ENCODE measurements at regions not wholly inside any gene's neighbourhood (a gene's known extent, or its start where the extent isn't known, plus 50 kb on each side); places are given as distances from the start of the nearest gene placed in this dataset.
A peak's percentile ranks its signal among the peaks of the same experiment; 100 is the strongest.

- DNase-seq (ENCODE audit: low read depth) = no peak
Measured at GRCh38 chr6:139676718-139677117, 302.3 kb upstream of the CITED2 start.

GRCh38 chr6:139666284-139666683 is 291.8 kb upstream of the CITED2 start:
- DNase-seq (ENCODE audit: low read depth) = no peak

GRCh38 chr6:139663996-139664395 is 289.5 kb upstream of the CITED2 start:
- DNase-seq (ENCODE audit: low read depth) = no peak

GRCh38 chr6:139659711-139660110 is 285.3 kb upstream of the CITED2 start:
- DNase-seq (ENCODE audit: low read depth) = no peak

GRCh38 chr6:139659196-139659595 is 284.7 kb upstream of the CITED2 start:
- DNase-seq (ENCODE audit: low read depth) = no peak

DNA sequence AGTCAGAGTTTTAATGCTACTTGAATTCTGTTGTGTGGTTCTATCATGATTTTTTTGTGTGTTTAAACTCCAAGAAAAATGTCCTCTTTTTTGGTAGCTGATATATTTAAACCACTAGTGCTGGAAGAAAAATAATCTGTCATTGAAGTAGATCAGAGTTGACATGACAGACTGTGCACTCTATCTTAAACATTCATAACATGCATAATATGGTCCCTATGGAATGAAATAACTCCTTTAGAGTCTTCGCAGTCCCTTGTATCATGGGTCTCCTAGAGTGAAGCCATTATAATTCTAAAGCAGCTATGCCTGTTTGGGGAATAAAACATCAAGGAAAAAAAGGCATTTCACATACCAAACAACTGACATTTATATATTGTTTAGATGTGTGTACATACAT is 282.7 kb upstream of the CITED2 start:
- DNase-seq (ENCODE audit: low read depth) = no peak

GRCh38 chr6:139655783-139656705 is 281.6 kb upstream of the CITED2 start:
- no peak for DNase-seq (ENCODE audit: low read depth)

DNA sequence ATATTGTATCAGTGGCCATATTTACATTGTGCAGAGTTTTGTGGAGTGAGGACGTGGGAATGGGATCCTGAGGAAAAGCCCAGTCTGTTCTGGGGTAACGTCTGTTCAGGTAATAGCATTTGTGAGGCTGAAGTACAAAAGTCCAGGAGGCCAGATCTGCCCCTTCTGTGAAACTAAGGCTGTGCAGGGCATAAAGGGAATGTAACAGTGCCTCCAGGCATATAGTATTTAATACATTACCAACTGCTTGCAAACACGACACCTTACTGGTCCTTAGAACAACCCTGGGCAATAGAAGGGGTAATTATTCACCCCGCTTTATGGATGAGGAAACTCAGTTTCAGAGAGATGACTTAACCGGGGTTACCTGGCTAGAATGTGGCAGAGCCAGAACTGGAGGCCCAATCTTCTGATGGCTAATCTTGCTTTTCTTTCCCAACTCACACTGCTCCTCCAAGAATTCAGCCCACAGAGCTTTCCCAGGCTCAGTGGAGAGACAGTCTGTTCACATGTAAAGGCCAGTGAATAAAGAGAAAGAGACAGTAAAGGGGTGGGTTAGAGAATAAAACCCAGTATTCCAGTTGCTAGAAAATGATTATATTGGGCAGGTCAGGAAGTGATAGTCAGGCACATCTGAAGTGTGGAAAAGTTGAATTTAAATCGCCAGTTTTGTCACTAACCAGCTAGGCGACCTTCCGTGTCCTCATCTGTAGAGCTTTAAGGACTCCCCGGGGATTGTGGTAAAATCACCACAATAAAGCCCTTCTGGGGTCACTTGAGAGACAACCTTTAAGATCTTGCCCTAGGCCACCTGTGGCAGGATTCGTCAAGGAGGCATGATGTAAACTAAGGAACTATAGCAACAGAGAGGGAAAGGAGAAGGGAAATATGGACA is 280.7 kb upstream of the CITED2 start:
- no peak for DNase-seq (ENCODE audit: low read depth)

DNA sequence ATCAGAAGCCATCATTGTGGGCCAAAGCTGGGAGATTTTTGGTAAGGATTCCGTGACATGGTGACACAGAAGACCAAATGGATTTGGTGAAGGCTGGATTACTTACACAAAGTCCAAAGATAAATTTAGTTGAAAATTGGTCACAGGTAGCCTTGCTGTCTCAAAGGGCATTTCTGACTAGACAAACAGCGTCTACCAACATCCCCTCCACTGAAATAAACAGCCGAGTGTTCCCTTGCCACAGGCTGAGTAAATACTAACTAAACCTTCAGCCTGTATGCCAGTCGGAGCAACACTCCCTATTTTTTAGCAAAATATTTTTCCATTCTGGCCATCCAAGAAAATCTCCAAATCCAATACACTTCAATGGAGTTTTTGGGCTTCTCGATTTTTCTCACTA is 279.9 kb upstream of the CITED2 start:
- no peak for DNase-seq (ENCODE audit: low read depth)

DNA sequence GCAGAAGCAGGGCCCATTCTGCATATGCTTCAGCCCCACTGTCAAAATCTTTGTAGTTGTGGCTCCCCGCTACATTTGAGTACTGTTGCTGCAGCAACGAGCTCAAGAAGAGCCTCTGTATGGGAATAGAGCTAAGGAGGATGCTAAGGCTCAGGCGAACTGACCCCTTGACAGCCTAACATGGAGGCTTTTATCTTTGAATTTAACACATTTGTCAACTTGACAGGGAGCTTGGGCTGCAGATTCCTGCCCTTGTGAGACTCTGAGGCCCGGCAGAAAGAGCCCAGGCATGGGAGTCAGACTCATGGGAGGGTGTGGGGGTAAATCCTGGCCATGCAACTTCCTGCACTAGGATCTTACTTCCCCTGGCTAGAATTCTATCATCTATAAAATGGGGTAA is 278.7 kb upstream of the CITED2 start:
- no peak for DNase-seq (ENCODE audit: low read depth)

GRCh38 chr6:139650941-139651340 is 276.5 kb upstream of the CITED2 start:
- DNase-seq (ENCODE audit: low read depth) = no peak

- DNase-seq (ENCODE audit: low read depth) = no peak
Measured at GRCh38 chr6:139649732-139650131, 275.3 kb upstream of the CITED2 start.

- DNase-seq (ENCODE audit: low read depth) = no peak
Measured at GRCh38 chr6:139649128-139649527, 274.7 kb upstream of the CITED2 start.

- no peak for DNase-seq (ENCODE audit: low read depth)
Measured at GRCh38 chr6:139648430-139649000, 274.1 kb upstream of the CITED2 start.

DNA sequence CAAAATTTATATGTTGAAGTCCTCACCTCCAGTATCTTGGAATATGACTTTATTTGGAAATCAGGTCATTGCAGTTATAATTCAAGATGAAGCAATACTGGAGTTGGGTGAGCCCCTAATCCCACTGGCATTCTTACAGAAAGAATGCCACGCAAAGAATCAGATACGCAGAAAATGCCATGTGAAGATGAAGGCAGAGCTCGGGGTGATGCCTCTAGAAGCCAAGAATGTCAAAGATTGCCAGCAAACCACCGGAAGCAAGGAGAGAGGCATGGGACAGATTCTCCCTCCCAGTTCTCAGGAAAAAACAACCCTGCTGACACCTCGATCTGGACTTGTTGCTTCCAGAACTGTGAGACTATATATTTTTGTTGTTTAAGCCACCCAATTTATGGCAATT is 273.4 kb upstream of the CITED2 start:
- no peak for DNase-seq (ENCODE audit: low read depth)

- peak; percentile 41 for DNase-seq (ENCODE audit: low read depth)
Measured at GRCh38 chr6:139647016-139647415, 272.6 kb upstream of the CITED2 start.

DNA sequence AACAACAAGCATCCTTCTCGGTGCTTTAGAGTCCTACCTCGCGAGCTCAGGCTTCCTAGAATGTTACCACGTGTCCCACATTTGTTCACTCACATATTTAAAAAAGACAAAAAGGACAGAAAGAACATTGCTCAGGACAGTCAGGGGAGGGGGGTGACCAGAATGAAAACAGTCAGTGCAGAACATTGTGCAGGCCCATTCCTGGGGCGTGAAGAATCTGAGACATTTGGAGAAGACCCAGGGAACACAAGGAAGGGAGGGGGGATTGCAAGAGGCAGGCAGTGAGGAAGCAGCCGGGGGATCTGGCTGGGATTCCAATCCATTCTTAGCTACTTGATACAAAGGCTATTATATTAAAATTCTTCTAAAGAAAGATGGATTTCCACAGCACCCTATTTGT is 270.4 kb upstream of the CITED2 start:
- DNase-seq (ENCODE audit: low read depth) = peak; percentile 37

DNA sequence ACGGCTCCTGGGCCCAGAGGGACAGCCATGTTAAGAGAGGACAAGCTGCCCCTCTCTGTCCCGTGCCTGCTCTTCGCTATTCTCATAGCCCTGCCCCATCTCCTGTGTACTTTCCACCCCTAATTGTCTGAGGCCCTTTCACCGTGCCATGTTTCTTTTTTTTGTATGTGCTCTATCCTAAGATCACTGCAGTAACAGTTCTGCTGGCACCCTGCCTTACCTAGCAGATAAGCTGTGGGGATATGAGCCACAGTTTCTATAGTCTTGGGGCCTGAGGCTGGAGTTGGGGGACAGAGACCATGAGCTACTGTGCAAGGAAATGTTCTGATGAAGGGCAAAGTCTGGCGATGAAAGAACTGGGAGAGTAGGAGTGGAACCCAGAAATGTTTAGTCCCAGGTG is 269.5 kb upstream of the CITED2 start:
- DNase-seq (ENCODE audit: low read depth) = no peak

- DNase-seq (ENCODE audit: low read depth) = no peak
Measured at GRCh38 chr6:139642346-139642745, 267.9 kb upstream of the CITED2 start.

DNA sequence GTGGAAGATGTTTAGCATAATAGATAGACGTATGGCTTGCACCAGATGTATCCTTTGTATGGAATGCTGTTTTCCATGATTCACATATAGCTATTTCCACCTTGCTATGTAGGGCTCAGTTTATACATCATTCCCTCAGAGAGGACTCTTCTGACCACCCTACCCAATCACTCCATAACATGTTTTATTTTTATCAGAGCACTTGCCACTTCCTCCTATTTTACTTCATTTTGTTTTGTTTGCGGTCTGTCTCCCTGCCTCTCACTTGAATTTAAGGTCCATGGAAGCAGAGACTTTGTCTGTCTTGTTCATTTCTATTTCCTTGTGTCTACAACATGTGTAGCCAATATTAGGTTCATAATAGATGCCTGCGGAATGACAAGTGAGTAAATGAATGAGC is 266.9 kb upstream of the CITED2 start:
- no peak for DNase-seq (ENCODE audit: low read depth)

- DNase-seq (ENCODE audit: low read depth) = no peak
Measured at GRCh38 chr6:139640921-139641320, 266.5 kb upstream of the CITED2 start.

DNA sequence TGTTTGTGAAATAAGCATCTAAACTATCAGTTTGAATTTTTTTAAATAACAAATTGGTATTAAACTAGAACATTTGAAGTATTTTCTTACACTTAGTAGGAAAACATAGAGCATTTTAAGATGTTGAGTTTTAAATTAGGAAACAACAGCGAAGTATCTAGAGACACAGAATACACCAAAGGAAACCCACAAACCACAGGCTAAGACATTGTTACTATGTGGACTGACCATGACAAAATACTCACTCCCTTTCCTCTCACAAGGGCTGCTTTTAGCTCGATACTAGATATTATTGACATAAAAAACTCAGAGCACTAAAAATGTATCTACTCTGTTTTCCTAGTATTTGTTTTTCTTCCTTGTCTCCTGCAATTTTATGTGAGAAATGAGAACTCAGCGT is 266.0 kb upstream of the CITED2 start:
- peak; percentile 38 for DNase-seq (ENCODE audit: low read depth)

- no peak for DNase-seq (ENCODE audit: low read depth)
Measured at GRCh38 chr6:139639507-139639906, 265.1 kb upstream of the CITED2 start.
